Glutamatergic neuron (in vitro differentiated cells): ENCODE measurements at regions not wholly inside any gene's neighbourhood (a gene's known extent, or its start where the extent isn't known, plus 50 kb on each side); places are given as distances from the start of the nearest gene placed in this dataset.

ENCODE experiments used
- DNase-seq: peaks from one replicate; pipeline ENCODE4 v3.0.0; 2022
- H3K27ac Mint-ChIP-seq: one replicate; pipeline ENCODE4 v1.8.0; 2020; ENCODE audit warnings: mild to moderate bottlenecking, mixed read lengths, inconsistent platforms; ENCODE audit not compliant: unreplicated experiment
- H3K27me3 Mint-ChIP-seq: one replicate; pipeline ENCODE4 v1.8.0; 2020; ENCODE audit warnings: mild to moderate bottlenecking, moderate library complexity, mixed read lengths, inconsistent platforms; ENCODE audit not compliant: unreplicated experiment
- H3K36me3 Mint-ChIP-seq: one replicate; pipeline ENCODE4 v1.8.0; 2020; ENCODE audit warnings: mild to moderate bottlenecking, mixed read lengths, inconsistent platforms; ENCODE audit not compliant: unreplicated experiment
- H3K4me1 Mint-ChIP-seq: one replicate; pipeline ENCODE4 v1.8.0; 2020; ENCODE audit warnings: mild to moderate bottlenecking, low read depth, mixed read lengths, inconsistent platforms; ENCODE audit not compliant: unreplicated experiment
- H3K4me3 Mint-ChIP-seq: one replicate; pipeline ENCODE4 v1.8.0; 2020; ENCODE audit warnings: mild to moderate bottlenecking, mixed read lengths, inconsistent platforms; ENCODE audit not compliant: unreplicated experiment
- H3K9me3 Mint-ChIP-seq: one replicate; pipeline ENCODE4 v1.8.0; 2020; ENCODE audit warnings: mild to moderate bottlenecking, moderate library complexity, mixed read lengths, inconsistent platforms; ENCODE audit not compliant: unreplicated experiment
- TF ChIP-seq, protein P1 (sequence below): fragments of 200-600 bp; sonication (generic); IDR thresholded peaks from one replicate; pipeline ENCODE4 v1.5.0; 2021; ENCODE audit not compliant: partially characterized antibody, unreplicated experiment

DNA sequence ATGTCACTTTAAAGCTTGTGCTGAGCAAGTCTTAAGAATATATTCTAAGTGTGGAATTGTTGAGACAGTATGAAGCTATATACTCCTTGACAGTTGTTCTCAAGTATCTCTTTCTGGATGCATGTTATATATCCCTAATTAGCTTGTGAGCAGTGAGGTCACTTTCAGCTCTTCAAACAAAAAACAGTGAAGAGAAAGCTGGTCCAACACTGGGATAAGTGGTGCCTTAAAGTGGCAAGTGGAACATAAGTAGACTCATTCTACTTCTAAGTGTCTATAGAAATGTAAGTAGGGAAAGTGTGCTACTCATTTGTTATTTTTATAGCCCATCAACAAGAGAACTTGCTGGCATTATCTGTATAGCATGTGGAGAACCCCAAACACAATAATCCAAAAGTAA is 133.1 kb upstream of the BACH2 start:
- TF ChIP-seq, protein P1, sequence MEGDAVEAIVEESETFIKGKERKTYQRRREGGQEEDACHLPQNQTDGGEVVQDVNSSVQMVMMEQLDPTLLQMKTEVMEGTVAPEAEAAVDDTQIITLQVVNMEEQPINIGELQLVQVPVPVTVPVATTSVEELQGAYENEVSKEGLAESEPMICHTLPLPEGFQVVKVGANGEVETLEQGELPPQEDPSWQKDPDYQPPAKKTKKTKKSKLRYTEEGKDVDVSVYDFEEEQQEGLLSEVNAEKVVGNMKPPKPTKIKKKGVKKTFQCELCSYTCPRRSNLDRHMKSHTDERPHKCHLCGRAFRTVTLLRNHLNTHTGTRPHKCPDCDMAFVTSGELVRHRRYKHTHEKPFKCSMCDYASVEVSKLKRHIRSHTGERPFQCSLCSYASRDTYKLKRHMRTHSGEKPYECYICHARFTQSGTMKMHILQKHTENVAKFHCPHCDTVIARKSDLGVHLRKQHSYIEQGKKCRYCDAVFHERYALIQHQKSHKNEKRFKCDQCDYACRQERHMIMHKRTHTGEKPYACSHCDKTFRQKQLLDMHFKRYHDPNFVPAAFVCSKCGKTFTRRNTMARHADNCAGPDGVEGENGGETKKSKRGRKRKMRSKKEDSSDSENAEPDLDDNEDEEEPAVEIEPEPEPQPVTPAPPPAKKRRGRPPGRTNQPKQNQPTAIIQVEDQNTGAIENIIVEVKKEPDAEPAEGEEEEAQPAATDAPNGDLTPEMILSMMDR, result no peak
- DNase-seq, result no peak
- H3K9me3 Mint-ChIP-seq, result peaks cover 4% of the 10 kb centered on the region
- H3K4me3 Mint-ChIP-seq, result no peak overlapping the region
- no peaks in the 10 kb centered on the region for H3K4me1 Mint-ChIP-seq
- peaks cover 18% of the 10 kb centered on the region for H3K36me3 Mint-ChIP-seq
- H3K27ac Mint-ChIP-seq, result no peak overlapping the region
- peaks cover 3% of the 10 kb centered on the region for H3K27me3 Mint-ChIP-seq

DNA sequence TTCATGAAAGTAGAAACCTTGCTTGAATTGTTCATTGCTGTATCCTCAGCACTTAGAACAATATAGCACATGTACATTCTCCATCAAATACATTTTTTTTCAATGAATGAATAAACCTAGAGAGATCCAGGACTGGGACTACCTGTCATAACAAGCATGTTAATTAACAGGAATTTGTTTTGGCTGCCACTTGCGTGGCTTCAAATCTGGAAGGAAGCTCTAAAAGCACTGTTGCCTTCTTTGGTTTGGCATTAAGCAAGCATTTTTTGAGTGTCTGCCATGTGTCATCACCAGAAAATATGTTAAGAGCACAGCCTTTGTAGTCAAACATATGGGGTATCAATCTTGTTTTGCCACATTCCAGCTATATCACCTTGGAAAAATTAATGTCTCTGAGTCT is 131.9 kb upstream of the BACH2 start:
- H3K4me3 Mint-ChIP-seq, result no peak overlapping the region
- no peak overlapping the region for H3K27ac Mint-ChIP-seq
- peaks cover 18% of the 10 kb centered on the region for H3K36me3 Mint-ChIP-seq
- DNase-seq, result no peak
- H3K4me1 Mint-ChIP-seq, result no peaks in the 10 kb centered on the region
- TF ChIP-seq, protein P1, result no peak
- no peaks in the 10 kb centered on the region for H3K9me3 Mint-ChIP-seq
- no peaks in the 10 kb centered on the region for H3K27me3 Mint-ChIP-seq

DNA sequence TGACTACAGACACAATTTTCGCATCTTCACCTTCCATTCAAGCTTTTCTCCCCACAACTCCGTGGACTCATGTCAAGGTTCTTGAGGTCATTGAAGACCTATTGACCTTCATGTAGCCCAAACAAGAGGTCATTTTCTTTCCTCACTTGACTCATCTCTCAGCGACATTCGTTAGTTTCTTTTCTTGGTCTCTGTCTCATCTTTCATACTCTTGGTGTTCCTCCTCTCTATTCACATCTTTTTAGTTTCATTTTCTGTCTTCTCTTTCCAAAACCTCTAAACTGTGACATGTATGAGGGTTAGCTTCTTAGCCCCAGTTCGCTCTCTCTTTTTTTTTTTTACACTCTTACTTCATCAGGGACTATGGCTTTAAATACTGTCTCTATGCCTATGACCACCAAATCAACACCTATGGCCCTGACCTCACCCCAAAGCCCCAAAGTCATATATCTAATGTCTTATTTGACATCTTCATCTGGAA is 128.6 kb upstream of the BACH2 start:
- no peak overlapping the region for H3K4me3 Mint-ChIP-seq

DNA sequence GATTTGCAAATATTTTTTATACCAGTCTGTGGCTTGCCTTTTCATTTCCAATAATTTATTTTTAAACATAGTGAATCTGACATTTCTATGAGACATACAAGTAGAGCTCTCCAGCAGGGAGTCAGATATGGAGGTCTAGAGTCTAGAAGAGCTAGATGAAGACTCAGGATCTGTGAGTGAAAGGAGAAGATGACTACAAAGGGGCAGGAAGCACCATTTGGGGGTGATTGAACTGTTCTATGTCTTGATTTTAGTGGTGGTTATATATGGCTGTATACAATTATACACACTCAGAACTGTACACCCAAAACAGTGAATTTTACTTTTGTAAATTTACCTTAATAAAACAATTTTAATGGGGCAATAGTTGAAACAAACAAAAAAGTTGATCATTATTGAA is 127.9 kb upstream of the BACH2 start:
- Mint-ChIP-seq H3K27ac (no peak overlapping the region), H3K4me3 (no peak overlapping the region), H3K27me3 (no peaks in the 10 kb centered on the region), H3K4me1 (peaks cover 7% of the 10 kb centered on the region), H3K9me3 (no peaks in the 10 kb centered on the region), H3K36me3 (peaks cover 7% of the 10 kb centered on the region)
- no peak for DNase-seq
- TF ChIP-seq, protein P1, result no peak

More for the DNA sequence above, 128.6 kb upstream of the BACH2 start:
- DNase-seq, result no peak
- Mint-ChIP-seq H3K9me3 (no peaks in the 10 kb centered on the region), H3K36me3 (peaks cover 10% of the 10 kb centered on the region), H3K27ac (no peak overlapping the region), H3K27me3 (no peaks in the 10 kb centered on the region), H3K4me1 (peaks cover 7% of the 10 kb centered on the region)
- TF ChIP-seq, protein P1, result no peak

DNA sequence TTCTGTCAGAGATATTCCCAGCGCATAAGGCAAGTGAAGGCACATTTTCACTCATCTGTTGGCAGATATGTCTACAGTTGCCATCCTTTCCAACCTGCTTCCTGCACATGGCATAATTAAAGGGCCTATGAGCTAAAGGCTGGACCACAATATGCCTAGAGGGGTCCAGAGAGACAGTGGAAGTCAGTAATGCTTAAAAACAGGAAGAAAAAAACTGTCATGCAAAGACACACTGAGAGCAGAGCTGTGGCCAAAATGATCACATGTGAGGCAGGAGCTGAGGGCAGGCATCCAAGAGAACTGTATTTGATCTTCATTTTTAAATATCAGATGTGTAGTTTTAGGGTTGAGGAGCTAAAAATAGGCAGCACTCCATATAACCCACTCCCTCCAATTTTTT is 125.0 kb upstream of the BACH2 start:
- no peaks in the 10 kb centered on the region for H3K36me3 Mint-ChIP-seq
- H3K4me1 Mint-ChIP-seq, result peaks cover 7% of the 10 kb centered on the region
- TF ChIP-seq, protein P1, result no peak
- no peaks in the 10 kb centered on the region for H3K9me3 Mint-ChIP-seq
- no peak overlapping the region for H3K4me3 Mint-ChIP-seq
- H3K27ac Mint-ChIP-seq, result no peak overlapping the region
- no peak for DNase-seq
- no peaks in the 10 kb centered on the region for H3K27me3 Mint-ChIP-seq
